ENCODE measurements at regions not wholly inside any gene's neighbourhood (a gene's known extent, or its start where the extent isn't known, plus 50 kb on each side); places are given as distances from the start of the nearest gene placed in this dataset.

GRCh38 chr14:26121181-26121580 lies 476.7 kb downstream of the NOVA1 start:
- Histone ChIP-seq H3K9me3 (no peaks in the 10 kb centered on the region), H3K9ac (ENCODE audit: low read depth in 2 of 2, low read length in 2 of 2) (no peak overlapping the region), H3K4me3 (no peak overlapping the region), H3K27me3 (no peaks in the 10 kb centered on the region), H3K36me3 (no peaks in the 10 kb centered on the region), H3K4me1 (no peaks in the 10 kb centered on the region), H3K27ac (no peak overlapping the region)
- no peak for TF ChIP-seq CTCF (IDR thresholded peaks at IDR 0.05)
- intact Hi-C loops (cut with DNase I): no loop called here
- DNase-seq: no peak

- intact Hi-C loops (cut with DNase I): no loop called here
- Histone ChIP-seq H3K27ac (no peak overlapping the region), H3K27me3 (no peaks in the 10 kb centered on the region), H3K9ac (ENCODE audit: low read depth in 2 of 2, low read length in 2 of 2) (no peak overlapping the region), H3K9me3 (no peaks in the 10 kb centered on the region), H3K4me3 (no peak overlapping the region), H3K36me3 (no peaks in the 10 kb centered on the region), H3K4me1 (no peaks in the 10 kb centered on the region)
- no peak for DNase-seq
- TF ChIP-seq CTCF (IDR thresholded peaks at IDR 0.05): no peak
These were observed 483.8 kb downstream of the NOVA1 start for GRCh38 chr14:26113911-26114640.

GRCh38 chr14:26104717-26105116 lies 493.1 kb downstream of the NOVA1 start:
- intact Hi-C loops (cut with DNase I): no loop called here
- no peak overlapping the region for H3K4me3 ChIP-seq
- TF ChIP-seq CTCF (IDR thresholded peaks at IDR 0.05): no peak
- H3K27ac ChIP-seq: no peak overlapping the region
- H3K4me1 ChIP-seq: no peaks in the 10 kb centered on the region
- no peaks in the 10 kb centered on the region for H3K27me3 ChIP-seq
- H3K9me3 ChIP-seq: no peaks in the 10 kb centered on the region
- no peak for DNase-seq
- no peaks in the 10 kb centered on the region for H3K36me3 ChIP-seq
- no peak overlapping the region for H3K9ac ChIP-seq (ENCODE audit: low read depth in 2 of 2, low read length in 2 of 2)

GRCh38 chr14:26097852-26098251 lies 500.0 kb downstream of the NOVA1 start:
- Histone ChIP-seq H3K36me3 (no peaks in the 10 kb centered on the region), H3K9me3 (no peaks in the 10 kb centered on the region), H3K4me3 (no peak overlapping the region), H3K27me3 (no peaks in the 10 kb centered on the region), H3K4me1 (no peaks in the 10 kb centered on the region), H3K9ac (ENCODE audit: low read depth in 2 of 2, low read length in 2 of 2) (no peak overlapping the region), H3K27ac (no peak overlapping the region)
- DNase-seq: no peak
- intact Hi-C loops (cut with DNase I): no loop called here
- TF ChIP-seq CTCF (IDR thresholded peaks at IDR 0.05): no peak

- H3K36me3 ChIP-seq: no peaks in the 10 kb centered on the region
- no peak overlapping the region for H3K4me3 ChIP-seq
- TF ChIP-seq CTCF (IDR thresholded peaks at IDR 0.05): no peak
- no peaks in the 10 kb centered on the region for H3K4me1 ChIP-seq
- H3K27me3 ChIP-seq: no peaks in the 10 kb centered on the region
- intact Hi-C loops (cut with DNase I): no loop called here
- DNase-seq: no peak
- H3K9me3 ChIP-seq: no peaks in the 10 kb centered on the region
- H3K9ac ChIP-seq (ENCODE audit: low read depth in 2 of 2, low read length in 2 of 2): no peak overlapping the region
- no peak overlapping the region for H3K27ac ChIP-seq
These were observed 509.6 kb downstream of the NOVA1 start for GRCh38 chr14:26088275-26088674.

All from colonic mucosa (tissue), 4 donors.